ENCODE measurements at regions not wholly inside any gene's neighbourhood (a gene's known extent, or its start where the extent isn't known, plus 50 kb on each side); places are given as distances from the start of the nearest gene placed in this dataset.
"Not testable (repeated sequence)": the region's sequence is repeated elsewhere in the genome, so short reads cannot be mapped to it uniquely, and the experiment has no call there.

DNA sequence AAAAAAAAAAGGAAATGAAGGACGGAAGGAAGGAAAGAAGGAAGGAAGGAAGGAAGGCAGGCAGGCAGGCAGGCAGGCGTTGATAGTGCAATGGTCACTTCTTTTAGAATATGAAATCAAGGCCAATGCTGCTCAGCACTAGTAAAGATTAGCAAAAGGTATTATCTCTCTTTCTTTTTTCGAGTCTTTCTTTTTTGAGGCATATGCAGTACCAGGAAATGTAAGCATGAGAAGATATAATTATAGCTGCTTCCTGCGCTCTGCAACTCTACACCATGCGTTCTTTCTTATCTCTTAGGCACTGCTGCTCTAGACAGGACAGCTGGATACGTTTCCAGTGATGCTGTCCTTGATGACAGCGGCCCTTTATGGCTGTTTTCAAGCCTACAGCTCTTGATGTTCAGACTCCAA is 1512.5 kb upstream of the B3GALT2 start:
- no peak for DNase-seq (ENCODE audit: low read depth in 3 of 3)

GRCh38 chr1:194693244-194693643 is 1506.8 kb upstream of the B3GALT2 start:
- DNase-seq (ENCODE audit: low read depth in 3 of 3) = no peak

DNA sequence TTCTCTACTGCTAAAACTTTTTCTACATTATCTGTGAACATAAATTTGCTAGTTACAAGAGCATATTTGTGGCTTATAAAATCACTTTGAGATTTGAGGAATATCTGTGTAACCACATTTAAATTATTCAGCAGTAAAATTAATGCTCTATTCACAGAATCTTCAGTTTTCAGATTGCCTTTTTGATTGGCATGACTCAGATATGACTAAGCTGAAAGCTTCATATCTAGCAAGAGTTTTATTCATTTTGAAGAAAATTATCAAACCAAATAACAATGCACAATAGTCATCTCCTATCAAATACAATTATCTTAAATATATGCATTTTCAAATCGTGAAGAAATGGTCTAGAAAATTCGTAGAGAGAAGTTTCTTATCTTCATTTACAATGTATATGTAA is 1498.2 kb upstream of the B3GALT2 start:
- no peak for DNase-seq (ENCODE audit: low read depth in 3 of 3)

GRCh38 chr1:194658090-194658439 is 1471.7 kb upstream of the B3GALT2 start:
- DNase-seq (ENCODE audit: low read depth in 3 of 3) = no peak

GRCh38 chr1:194654956-194655355 is 1468.5 kb upstream of the B3GALT2 start:
- DNase-seq (ENCODE audit: low read depth in 3 of 3) = no peak

GRCh38 chr1:194653385-194653784 is 1467.0 kb upstream of the B3GALT2 start:
- no peak for DNase-seq (ENCODE audit: low read depth in 3 of 3)

GRCh38 chr1:194647118-194647517 is 1460.7 kb upstream of the B3GALT2 start:
- no peak for DNase-seq (ENCODE audit: low read depth in 3 of 3)

- DNase-seq (ENCODE audit: low read depth in 3 of 3) = no peak
Observed at GRCh38 chr1:194644528-194644927, 1458.1 kb upstream of the B3GALT2 start.

DNA sequence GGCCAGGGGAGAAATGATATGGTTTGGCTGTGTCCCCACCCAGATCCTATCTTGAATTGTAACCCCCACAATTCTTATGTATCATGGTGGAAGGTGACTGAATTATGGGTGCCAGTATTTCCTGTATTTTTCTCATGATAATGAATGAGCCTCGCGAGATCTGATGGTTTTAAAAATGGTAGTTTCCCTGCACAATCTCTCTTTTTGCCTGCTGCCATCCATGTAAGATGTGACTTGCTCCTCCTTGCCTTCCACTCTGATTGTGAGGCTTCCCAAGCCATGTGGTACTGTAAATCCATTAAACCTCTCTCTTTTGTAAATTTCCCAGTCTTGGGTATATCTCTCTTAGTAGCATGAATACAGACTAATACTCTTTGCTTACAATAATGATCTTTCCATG is 1453.9 kb upstream of the B3GALT2 start:
- no peak for DNase-seq (ENCODE audit: low read depth in 3 of 3)

DNA sequence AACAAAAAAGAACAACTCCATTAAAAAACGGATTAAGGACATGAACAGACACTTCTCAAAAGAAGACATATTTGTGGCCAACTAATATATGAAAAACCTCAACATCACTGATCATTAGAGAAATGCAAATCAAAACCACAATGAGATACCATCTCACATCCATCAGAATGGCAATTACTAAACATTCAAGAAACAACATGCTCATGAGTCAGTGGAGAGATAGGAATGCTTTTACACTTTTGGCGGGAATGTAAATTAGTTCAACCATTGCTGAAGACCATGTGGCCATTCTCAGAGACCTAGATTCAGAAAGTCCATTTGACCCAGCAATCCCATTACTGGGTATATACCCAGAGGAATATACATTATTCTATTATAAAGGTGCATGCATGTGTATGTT is 1442.6 kb upstream of the B3GALT2 start:
- DNase-seq (ENCODE audit: low read depth in 3 of 3) = no peak

- DNase-seq (ENCODE audit: low read depth in 3 of 3) = no peak
Observed at GRCh38 chr1:194624833-194625232, 1438.4 kb upstream of the B3GALT2 start.

GRCh38 chr1:194618101-194618500 is 1431.7 kb upstream of the B3GALT2 start:
- DNase-seq (ENCODE audit: low read depth in 3 of 3) = no peak

DNA sequence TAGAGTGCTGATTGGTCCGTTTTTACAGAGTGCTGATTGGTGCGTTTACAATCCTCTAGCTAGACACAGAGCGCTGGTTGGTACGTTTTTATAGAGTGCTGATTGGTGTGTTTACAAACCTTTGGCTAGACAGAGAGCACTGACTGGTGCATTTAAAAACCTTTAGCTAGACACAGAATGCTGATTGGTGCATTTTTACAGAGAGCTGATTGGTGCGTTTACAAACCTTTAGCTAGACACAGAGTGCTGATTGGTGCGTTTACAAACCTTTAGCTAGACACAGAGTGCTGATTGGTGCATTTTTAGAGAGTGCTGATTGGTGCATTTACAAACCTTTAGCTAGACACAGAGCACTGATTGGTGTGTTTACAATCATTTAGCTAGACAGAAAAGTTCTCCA is 1430.9 kb upstream of the B3GALT2 start:
- DNase-seq (ENCODE audit: low read depth in 3 of 3) = not testable (repeated sequence)

DNA sequence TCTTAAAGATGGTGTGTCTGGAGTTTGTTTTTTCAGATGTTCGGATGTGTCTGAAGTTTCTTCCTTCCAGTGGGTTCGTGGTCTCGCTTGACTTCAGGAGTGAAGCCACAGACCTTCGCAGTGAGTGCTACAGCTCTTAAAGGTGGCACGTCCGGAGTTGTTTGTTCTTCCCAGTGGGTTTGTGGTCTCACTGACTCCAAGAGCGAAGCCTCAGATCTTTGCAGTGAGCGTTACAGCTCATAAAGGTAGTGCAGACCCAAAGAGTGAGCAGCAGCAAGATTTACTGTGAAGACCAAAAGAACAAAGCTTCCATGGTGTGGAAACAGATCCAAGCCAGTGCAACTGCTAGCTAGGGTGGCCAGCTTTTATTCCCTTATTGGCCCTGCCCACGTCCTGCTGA is 1430.4 kb upstream of the B3GALT2 start:
- no peak for DNase-seq (ENCODE audit: low read depth in 3 of 3)

- no peak for DNase-seq (ENCODE audit: low read depth in 3 of 3)
Observed at GRCh38 chr1:194602184-194602583, 1415.8 kb upstream of the B3GALT2 start.

DNA sequence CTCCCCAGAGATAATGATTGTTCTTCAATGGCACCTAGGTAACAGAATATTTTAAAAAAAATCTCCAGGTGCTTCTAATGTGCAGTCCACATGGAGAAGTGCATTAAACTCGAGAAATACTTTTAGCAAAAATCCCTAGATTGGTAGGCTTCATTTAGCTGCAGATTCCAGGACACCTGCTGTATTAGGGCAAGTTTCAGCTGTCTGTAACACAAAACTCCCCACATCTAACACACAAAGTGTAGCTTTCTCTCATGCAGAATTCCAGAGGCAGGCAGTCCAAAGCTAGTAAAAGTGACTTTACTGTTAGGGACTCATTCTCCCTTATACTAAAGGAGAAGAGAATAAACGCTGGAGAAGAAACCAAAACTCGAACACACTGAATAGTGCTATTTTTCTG is 1414.3 kb upstream of the B3GALT2 start:
- no peak for DNase-seq (ENCODE audit: low read depth in 3 of 3)

- no peak for DNase-seq (ENCODE audit: low read depth in 3 of 3)
Observed at GRCh38 chr1:194598098-194598497, 1411.7 kb upstream of the B3GALT2 start.

- no peak for DNase-seq (ENCODE audit: low read depth in 3 of 3)
Observed at GRCh38 chr1:194586302-194586701, 1399.9 kb upstream of the B3GALT2 start.

DNA sequence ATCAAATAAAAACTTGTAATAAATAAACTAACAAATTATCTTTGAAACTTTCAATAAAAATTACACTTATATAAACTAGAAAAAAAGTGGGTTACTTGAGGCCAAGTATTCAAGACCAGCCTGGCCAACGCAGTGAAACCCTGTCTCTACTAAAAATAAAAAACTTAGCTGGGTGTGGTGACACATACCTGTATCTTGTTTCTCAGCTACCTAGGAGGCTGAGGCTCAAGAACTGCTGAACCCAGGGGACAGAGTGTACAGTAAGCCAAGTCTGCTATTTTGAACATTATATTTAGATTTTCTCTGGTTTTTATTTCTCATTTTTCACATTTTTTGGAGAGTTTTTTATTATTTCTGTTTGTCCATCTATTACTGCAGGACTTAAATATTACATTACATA is 1397.6 kb upstream of the B3GALT2 start:
- no peak for DNase-seq (ENCODE audit: low read depth in 3 of 3)

DNA sequence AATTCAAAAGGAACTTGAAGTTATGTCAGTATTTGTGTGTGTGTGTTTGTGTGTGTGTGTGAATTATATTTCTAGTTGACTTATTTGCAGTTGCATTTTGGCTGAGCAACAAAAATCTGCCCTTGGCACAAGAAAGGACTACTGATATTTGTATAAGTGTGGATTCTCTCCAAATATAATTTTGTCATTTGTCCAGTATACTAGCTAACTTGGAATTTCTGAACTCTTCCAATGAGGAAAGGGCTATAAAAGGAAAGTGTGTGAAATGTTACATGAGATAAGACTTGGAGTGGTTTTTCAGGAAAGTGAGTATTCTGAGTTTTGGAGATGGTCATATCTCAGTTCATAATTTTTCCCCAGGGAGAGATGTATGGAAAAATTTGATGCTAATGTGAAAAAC is 1384.1 kb upstream of the B3GALT2 start:
- DNase-seq (ENCODE audit: low read depth in 3 of 3) = no peak

- no peak for DNase-seq (ENCODE audit: low read depth in 3 of 3)
Observed at GRCh38 chr1:194568610-194569009, 1382.2 kb upstream of the B3GALT2 start.

DNA sequence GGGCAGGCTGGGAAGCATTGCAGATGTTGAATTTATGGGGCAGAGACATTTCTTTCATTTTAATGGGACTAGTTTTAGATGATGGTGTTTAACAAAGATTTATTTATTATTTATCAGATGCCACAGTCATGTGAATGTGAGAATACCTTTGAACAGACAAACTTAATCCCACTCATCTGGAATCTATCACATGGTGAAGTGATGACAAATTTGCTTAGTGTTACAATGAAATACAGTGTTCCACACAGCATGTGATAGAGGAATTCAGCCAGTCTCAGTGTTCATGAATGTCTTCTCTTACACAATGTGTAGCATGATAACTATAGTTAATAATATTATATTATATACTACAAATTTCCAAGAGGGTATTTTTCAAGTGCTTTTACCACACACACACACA is 1361.7 kb upstream of the B3GALT2 start:
- no peak for DNase-seq (ENCODE audit: low read depth in 3 of 3)

DNA sequence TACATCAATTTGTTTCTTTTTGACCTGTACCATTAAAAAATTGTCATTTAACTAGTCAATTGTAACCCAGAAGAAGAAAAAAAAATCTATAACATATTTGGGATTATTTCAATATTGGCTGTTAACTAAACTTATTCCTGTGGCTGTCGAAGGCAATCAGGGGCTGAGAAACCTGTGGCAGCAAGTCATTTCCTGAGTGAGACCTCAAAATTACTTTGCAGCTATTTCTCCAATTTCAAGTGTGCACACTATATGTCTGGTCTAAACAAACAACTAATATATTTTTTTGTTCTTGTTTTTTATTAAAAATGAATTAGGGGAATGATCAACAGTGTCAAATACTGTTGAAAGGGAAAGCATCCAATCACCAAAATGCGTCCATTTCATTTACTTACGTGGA is 1357.6 kb upstream of the B3GALT2 start:
- no peak for DNase-seq (ENCODE audit: low read depth in 3 of 3)

- no peak for DNase-seq (ENCODE audit: low read depth in 3 of 3)
Observed at GRCh38 chr1:194538453-194538852, 1352.0 kb upstream of the B3GALT2 start.

DNA sequence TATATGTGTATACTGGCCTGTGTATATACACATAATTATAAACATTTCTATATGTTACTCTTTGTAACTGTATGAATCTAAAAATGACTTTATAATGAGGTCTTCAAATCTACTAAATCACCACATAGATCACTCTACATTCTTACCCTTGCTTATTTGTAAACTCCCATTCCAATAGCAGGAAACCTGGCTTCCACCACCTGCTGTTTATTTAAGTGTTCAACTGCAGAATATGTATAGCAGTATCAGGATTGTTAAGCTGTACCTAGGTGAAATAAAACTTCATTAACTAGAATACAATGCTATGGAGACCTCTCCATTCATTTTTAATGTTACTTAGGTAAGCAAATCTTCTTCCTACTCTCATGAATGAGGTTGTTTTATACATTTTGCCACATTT is 1351.1 kb upstream of the B3GALT2 start:
- DNase-seq (ENCODE audit: low read depth in 3 of 3) = no peak
